GM18505 (cell line): ENCODE measurements at regions not wholly inside any gene's neighbourhood (a gene's known extent, or its start where the extent isn't known, plus 50 kb on each side); places are given as distances from the start of the nearest gene placed in this dataset.

ENCODE experiments used
- ATAC-seq: cut with Tn5 transposase; IDR thresholded peaks from one replicate; pipeline ENCODE4 v1.9.1; 2021; ENCODE audit not compliant: unreplicated experiment
- POLR2A ChIP-seq: IDR thresholded peaks from 4 replicates; pipeline ENCODE4 v1.6.1; 2011; ENCODE audit warnings: borderline replicate concordance; ENCODE audit not compliant: insufficient read depth, insufficient read length; ENCODE audit errors: extremely low read depth

DNA sequence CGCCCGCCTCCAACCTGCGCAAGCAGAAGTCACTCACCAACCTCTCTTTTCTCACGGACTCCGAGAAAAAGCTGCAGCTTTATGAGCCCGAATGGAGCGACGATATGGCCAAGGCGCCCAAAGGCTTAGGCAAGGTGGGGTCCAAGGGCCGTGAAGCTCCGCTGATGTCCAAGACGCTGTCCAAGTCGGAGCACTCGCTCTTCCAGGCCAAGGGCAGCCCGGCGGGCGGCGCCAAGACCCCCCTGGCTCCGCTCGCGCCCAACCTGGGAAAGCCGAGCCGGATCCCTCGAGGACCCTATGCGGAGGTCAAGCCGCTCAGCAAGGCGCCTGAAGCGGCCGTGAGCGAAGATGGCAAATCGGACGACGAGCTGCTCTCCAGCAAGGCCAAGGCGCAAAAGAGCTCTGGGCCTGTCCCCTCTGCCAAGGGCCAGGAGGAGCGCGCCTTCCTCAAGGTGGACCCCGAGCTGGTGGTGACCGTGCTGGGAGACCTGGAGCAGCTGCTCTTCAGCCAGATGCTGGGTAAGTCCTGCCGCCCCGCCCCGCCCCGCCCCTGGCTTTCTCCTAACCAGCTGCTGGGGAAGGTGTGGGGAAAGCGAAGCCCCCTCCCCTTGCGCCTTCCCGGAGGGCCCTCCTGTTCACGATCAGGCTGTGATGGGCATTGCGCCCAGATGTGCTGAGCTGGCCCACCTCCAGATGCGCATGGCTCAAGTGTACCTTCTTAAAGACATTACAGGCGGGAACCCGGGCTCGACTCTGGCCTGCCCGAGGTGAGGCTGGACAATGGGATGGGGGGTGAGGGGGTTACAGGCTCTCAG, 110.2 kb downstream of the NAV1 start:
- TF ChIP-seq POLR2A = no peak
- no peak for ATAC-seq

- no peak for TF ChIP-seq POLR2A
- ATAC-seq = no peak
Measured at GRCh38 chr1:201649761-201650622, 111.1 kb downstream of the NAV1 start.

- no peak for TF ChIP-seq POLR2A
- ATAC-seq = no peak
Measured at GRCh38 chr1:201650623-201650933, 111.7 kb downstream of the NAV1 start.

DNA sequence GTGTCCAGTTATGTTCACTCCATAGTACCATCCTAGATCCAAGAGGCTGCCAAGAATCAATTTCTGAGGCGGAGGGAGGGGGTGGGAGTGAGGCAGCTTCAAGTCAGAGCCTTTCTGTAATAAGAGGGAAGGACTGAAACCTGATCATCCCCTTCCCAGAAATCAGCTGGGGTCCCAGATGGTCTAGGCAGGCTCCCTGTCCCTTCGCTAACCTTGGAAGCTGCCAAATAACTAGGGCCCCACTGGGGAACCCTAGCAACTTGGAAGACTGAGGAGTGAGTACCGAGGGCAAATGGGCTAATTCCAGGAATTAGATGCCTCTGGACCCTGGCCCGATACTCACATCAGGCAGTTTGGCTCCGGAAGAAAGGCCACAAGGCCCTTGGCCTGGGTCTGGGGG, 113.3 kb downstream of the NAV1 start:
- ATAC-seq = no peak
- no peak for TF ChIP-seq POLR2A

GRCh38 chr1:201653233-201653632, 114.3 kb downstream of the NAV1 start:
- no peak for TF ChIP-seq POLR2A
- ATAC-seq = no peak

DNA sequence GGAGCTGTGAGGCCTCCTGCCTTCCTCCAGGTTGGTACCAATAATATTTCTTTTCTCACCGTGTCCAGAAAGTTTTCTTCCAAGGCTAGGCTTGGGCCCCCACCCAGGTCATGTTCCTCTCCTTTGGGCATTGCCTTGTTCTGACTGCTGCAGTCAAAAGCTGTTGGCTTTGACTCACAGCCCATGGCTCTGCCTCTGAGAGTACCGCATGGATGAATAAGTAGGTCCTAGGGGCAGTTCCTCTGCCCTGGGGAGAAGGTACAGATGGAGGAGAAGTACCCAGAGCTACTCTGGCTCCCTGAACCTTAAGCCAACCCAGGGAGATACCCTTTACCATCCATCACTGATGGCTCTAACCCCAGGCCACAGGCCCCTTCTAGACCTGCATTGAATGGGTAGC, 115.0 kb downstream of the NAV1 start:
- no peak for ATAC-seq
- no peak for TF ChIP-seq POLR2A

DNA sequence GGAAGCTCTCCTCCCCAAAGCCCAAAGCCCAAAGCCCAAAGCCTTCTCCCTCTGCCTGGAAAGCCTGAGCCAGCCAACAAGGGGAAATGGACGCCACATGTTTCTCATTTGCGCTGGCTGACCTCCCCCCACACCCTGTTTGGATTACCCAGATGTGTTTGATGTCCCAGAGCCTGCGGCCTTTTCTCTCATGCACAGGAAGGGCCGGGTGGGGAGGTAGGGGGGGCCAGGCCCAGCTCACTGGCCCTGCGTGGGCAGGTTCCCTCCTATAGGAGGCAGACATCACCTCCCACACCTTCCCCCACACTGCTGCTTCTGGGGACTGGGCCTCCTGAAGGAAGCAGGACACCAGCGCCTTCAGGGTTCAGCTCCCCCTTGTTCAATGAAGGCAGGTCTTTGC, 116.3 kb downstream of the NAV1 start:
- TF ChIP-seq POLR2A = no peak
- ATAC-seq = no peak

DNA sequence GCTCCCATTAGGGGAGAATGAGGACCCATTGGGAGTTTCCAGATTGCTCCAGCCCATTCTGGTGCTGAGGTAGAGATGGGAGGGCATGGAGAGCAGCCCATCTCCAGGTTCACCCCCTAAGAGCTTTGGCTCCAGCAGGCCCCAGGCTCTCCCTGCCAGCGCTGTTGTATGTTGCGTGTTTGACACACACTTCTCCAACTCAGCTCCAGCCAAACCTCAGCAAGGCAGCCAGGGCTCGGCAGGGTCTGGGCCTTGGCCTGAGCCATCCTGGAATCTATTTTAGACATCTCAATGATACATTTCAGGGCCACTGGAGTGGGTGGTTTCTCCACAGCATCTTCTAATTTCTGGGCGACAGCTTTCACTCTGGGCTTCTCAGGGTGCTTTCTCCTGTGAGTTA, 117.0 kb downstream of the NAV1 start:
- no peak for TF ChIP-seq POLR2A

GRCh38 chr1:201656311-201657032, 117.5 kb downstream of the NAV1 start:
- ATAC-seq = no peak
- no peak for TF ChIP-seq POLR2A

More for the DNA sequence above, 117.0 kb downstream of the NAV1 start:
- no peak for ATAC-seq

GRCh38 chr1:201659572-201659971, 120.6 kb downstream of the NAV1 start:
- ATAC-seq = no peak
- no peak for TF ChIP-seq POLR2A

GRCh38 chr1:201660931-201661822, 122.2 kb downstream of the NAV1 start:
- no peak for ATAC-seq
- TF ChIP-seq POLR2A = no peak

DNA sequence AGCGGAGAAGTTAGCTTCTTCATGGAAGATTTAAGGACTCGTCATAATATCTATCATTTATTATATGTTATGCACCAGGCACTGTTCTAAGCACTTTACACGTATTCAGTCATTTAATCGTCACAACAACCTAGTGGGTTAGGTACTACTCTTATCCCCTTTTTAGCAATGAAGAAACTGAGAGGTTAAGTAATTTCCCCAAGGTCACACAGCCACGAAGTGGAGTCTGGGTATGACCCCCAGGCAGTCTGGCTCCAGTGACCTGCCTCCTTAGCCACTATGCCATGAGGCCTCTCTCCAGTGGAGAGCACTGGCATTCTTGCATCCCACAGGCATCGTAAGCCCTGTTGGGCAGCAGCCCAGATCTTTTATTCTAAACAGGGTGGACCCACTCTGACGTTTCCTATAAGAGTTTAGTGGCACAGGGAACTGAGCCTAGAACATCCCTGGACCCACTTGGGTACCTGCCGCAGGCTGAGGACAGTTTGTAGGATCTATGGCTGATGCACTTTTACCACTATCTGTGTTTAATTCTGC, 123.0 kb downstream of the NAV1 start:
- TF ChIP-seq POLR2A = no peak
- ATAC-seq = no peak
